Liver (tissue), 3 donors: ENCODE measurements at regions not wholly inside any gene's neighbourhood (a gene's known extent, or its start where the extent isn't known, plus 50 kb on each side); places are given as distances from the start of the nearest gene placed in this dataset.

Experiments
- ATF3 ChIP-seq: IDR thresholded peaks from 2 replicates; pipeline ENCODE4 v1.6.1; 2016; ENCODE audit warnings: antibody characterized with exemption
- CTCF ChIP-seq: fragments of 150-350 bp; IDR thresholded peaks from 2 replicates; pipeline ENCODE4 v1.5.1; 2017; ENCODE audit warnings: improper control_type of control experiment, low read depth, low read length; ENCODE audit not compliant: missing input control
- EGR1 ChIP-seq, 2 donors: IDR thresholded peaks; 2 replicates each; pipeline ENCODE4 v1.6.1; 2016 to 2018; ENCODE audit warnings: antibody characterized with exemption in 2 of 2, low read depth in 2 of 2
- FOXA1 ChIP-seq: IDR thresholded peaks from 2 replicates; pipeline ENCODE4 v1.6.1; 2016; ENCODE audit warnings: antibody characterized with exemption
- GABPA ChIP-seq, 2 donors: IDR thresholded peaks in 1 of 2; conservative IDR thresholded peaks in 1 of 2; 2 replicates each; pipeline ENCODE4 v1.6.1; 2016; ENCODE audit warnings: antibody characterized with exemption in 2 of 2, mild to moderate bottlenecking in 1 of 2, moderate library complexity in 1 of 2
- MAX ChIP-seq: IDR thresholded peaks from 2 replicates; pipeline ENCODE4 v1.6.1; 2016; ENCODE audit warnings: antibody characterized with exemption
- NR2F2 ChIP-seq: IDR thresholded peaks from 2 replicates; pipeline ENCODE4 v1.6.1; 2016; ENCODE audit warnings: antibody characterized with exemption
- RAD21 ChIP-seq, 2 donors: IDR thresholded peaks; 2 replicates each; pipeline ENCODE4 v1.6.1; 2016; ENCODE audit warnings: antibody characterized with exemption in 2 of 2, mild to moderate bottlenecking in 2 of 2
- TAF1 ChIP-seq: conservative IDR thresholded peaks from 2 replicates; pipeline ENCODE4 v1.6.1; 2016; ENCODE audit warnings: antibody characterized with exemption, mild to moderate bottlenecking
- donor health status: healthy.
- donor health status: healthy.

- TF ChIP-seq CTCF = no peak
- TF ChIP-seq GABPA (IDR thresholded peaks at IDR 0.05 in 1 of 2, conservative IDR thresholded peaks at IDR 0.05 in 1 of 2) = no peak
- TF ChIP-seq FOXA1 = no peak
- TF ChIP-seq MAX = no peak
- TF ChIP-seq TAF1 = no peak
- no peak for TF ChIP-seq RAD21 (IDR thresholded peaks at IDR 0.05)
- TF ChIP-seq NR2F2 = no peak
- TF ChIP-seq EGR1 (IDR thresholded peaks at IDR 0.05; ENCODE audit: low read depth in 2 of 2) = no peak
- no peak for TF ChIP-seq ATF3
Measured at GRCh38 chr7:88629559-88629958, 129.9 kb upstream of the ZNF804B start.
